Neural crest cell (in vitro differentiated cells): ENCODE measurements at regions not wholly inside any gene's neighbourhood (a gene's known extent, or its start where the extent isn't known, plus 50 kb on each side); places are given as distances from the start of the nearest gene placed in this dataset.

Source experiments
- DNase-seq: peaks from one replicate; pipeline ENCODE4 v3.0.0; 2021; ENCODE audit warnings: low read depth, mixed read lengths, low spot score
- H3K27ac Mint-ChIP-seq: one replicate; pipeline ENCODE4 v1.8.0; 2021; ENCODE audit warnings: mild to moderate bottlenecking, mixed read lengths; ENCODE audit not compliant: unreplicated experiment
- H3K27me3 Mint-ChIP-seq: 2 replicates; pipeline ENCODE4 v1.8.0; 2021; ENCODE audit warnings: low read depth, mild to moderate bottlenecking, mixed read lengths
- H3K36me3 Mint-ChIP-seq: 2 replicates; pipeline ENCODE4 v1.8.0; 2021; ENCODE audit warnings: low read depth, mild to moderate bottlenecking, mixed read lengths
- H3K4me1 Mint-ChIP-seq: 2 replicates; pipeline ENCODE4 v1.8.0; 2021; ENCODE audit warnings: mixed read lengths
- H3K4me3 Mint-ChIP-seq: one replicate; pipeline ENCODE4 v1.8.0; 2021; ENCODE audit warnings: mild to moderate bottlenecking, mixed read lengths
- H3K9me3 Mint-ChIP-seq: 2 replicates; pipeline ENCODE4 v1.8.0; 2021; ENCODE audit warnings: mixed read lengths
- CTCF ChIP-seq: fragments of 200-600 bp; sonication (generic); conservative IDR thresholded peaks from 2 replicates; pipeline ENCODE4 v1.5.0; 2021; ENCODE audit warnings: antibody characterized with exemption, mild to moderate bottlenecking

GRCh38 chr19:5205937-5206750 lies 134.5 kb downstream of the PTPRS start:
- Mint-ChIP-seq H3K36me3 (peaks cover 40% of the 10 kb centered on the region), H3K4me3 (no peak overlapping the region), H3K4me1 (no peaks in the 10 kb centered on the region), H3K27me3 (no peaks in the 10 kb centered on the region), H3K9me3 (peaks cover 4% of the 10 kb centered on the region), H3K27ac (no peak overlapping the region)
- no peak for TF ChIP-seq CTCF
- no peak for DNase-seq

- no peaks in the 10 kb centered on the region for H3K27me3 Mint-ChIP-seq
- DNase-seq, result no peak
- no peak overlapping the region for H3K4me3 Mint-ChIP-seq
- peaks cover 47% of the 10 kb centered on the region for H3K36me3 Mint-ChIP-seq
- no peak for TF ChIP-seq CTCF
- no peaks in the 10 kb centered on the region for H3K4me1 Mint-ChIP-seq
- H3K9me3 Mint-ChIP-seq, result peaks cover 9% of the 10 kb centered on the region
- no peak overlapping the region for H3K27ac Mint-ChIP-seq
Measured at GRCh38 chr19:5205381-5205780, 135.2 kb downstream of the PTPRS start.

- Mint-ChIP-seq H3K4me1 (no peaks in the 10 kb centered on the region), H3K4me3 (no peak overlapping the region), H3K27me3 (no peaks in the 10 kb centered on the region), H3K36me3 (peaks cover 47% of the 10 kb centered on the region), H3K27ac (no peak overlapping the region), H3K9me3 (peaks cover 9% of the 10 kb centered on the region)
- DNase-seq, result no peak
- no peak for TF ChIP-seq CTCF
Measured at GRCh38 chr19:5204212-5204611, 136.4 kb downstream of the PTPRS start.
